Right lobe of liver (tissue), 6 donors: ENCODE measurements at regions not wholly inside any gene's neighbourhood (a gene's known extent, or its start where the extent isn't known, plus 50 kb on each side); places are given as distances from the start of the nearest gene placed in this dataset.

ENCODE experiments used
- ATAC-seq, 4 donors: fragments of 200-7000 bp; cut with Tn5 transposase; one replicate each; pipeline ENCODE4 v1.9.1; 2020; ENCODE audit warnings: mild to moderate bottlenecking in 4 of 4, moderate library complexity in 4 of 4
- DNase-seq, 3 donors: peaks; one replicate each; pipeline ENCODE4 v3.0.0-alpha.2; 2020
- H3K27ac ChIP-seq, 3 donors: fragments of 200-600 bp; one replicate each; pipeline ENCODE4 v1.8.0; 2022
- H3K27me3 ChIP-seq, 2 donors: fragments of 200-600 bp; one replicate each; pipeline ENCODE4 v1.8.0; 2022
- H3K36me3 ChIP-seq, 4 donors: fragments of 200-600 bp; sonication (generic) in 1 of 4; one replicate each; pipeline versions ENCODE4 v1.5.1 to v1.8.0; 2017 to 2022; ENCODE audit warnings: control low read depth in 1 of 4
- H3K4me1 ChIP-seq, 4 donors: fragments of 200-600 bp; sonication (generic) in 1 of 4; one replicate each; pipeline versions ENCODE4 v1.5.1 to v1.8.0; 2017 to 2022; ENCODE audit warnings: control low read depth in 1 of 4
- H3K4me3 ChIP-seq, 3 donors: fragments of 200-600 bp; one replicate each; pipeline ENCODE4 v1.8.0; 2022
- H3K9me3 ChIP-seq, 4 donors: fragments of 200-600 bp; sonication (generic) in 1 of 4; one replicate each; pipeline versions ENCODE4 v1.5.1 to v1.8.0; 2017 to 2022; ENCODE audit warnings: control low read depth in 1 of 4
- POLR2A ChIP-seq: fragments of 450-650 bp; IDR thresholded peaks from one replicate; pipeline ENCODE4 v1.6.1; 2017; ENCODE audit warnings: antibody characterized with exemption, mild to moderate bottlenecking
- WGBS: methylation state at CpG from one replicate; pipeline ENCODE4 v1.1.6; 2018; ENCODE audit warnings: low coverage, low lambda C conversion rate; ENCODE audit not compliant: insufficient coverage; ENCODE audit errors: missing lambda C conversion rate; 5-methylcytosine and 5-hydroxymethylcytosine counted together
- intact Hi-C, 2 donors: fragments of 100-400 bp; cut with DNase I; formaldehyde crosslinking; loops; one replicate each; pipeline versions ENCODE4 v1.11.2 to v1.14.1; 2022
- TF ChIP-seq, protein P1 (sequence below), 4 donors: fragments of 200-600 bp in 3 of 4; fragments of 450-650 bp in 1 of 4; IDR thresholded peaks; one replicate each; pipeline versions ENCODE4 v1.5.1 to v1.8.0; 2016 to 2022; ENCODE audit warnings: antibody characterized with exemption in 4 of 4, mild to moderate bottlenecking in 2 of 4
- donor health status: DM: no; HTN: yes; CAD: no.
- donor health status: DM: no; HTN: no; CAD: no.
- donor health status: DM: no; HTN: no; CAD: no.
- donor health status: DM: no; HTN: yes; CAD: no.
- donor health status: DM: no; HTN: yes; CAD: no.

DNA sequence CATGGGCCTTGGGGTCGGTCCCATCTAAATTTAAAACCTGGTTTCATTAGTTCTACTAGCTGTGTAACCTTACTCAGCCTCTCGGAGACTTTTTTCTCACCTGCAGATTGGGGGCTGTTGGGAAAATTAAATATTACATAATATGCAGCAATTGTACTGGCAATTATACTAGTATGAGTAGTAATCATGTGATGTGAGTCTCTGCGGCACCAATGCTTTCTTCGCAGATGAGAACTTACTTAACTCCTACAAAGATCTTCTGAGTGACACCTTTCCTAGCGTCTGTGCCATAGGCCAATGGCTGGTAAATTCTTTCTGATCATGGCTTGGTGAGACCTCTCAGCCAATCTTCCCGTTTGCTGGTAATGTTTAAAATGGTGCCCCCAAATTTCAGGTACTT lies 391.3 kb downstream of the NXPE2 start:
- 73% methylated on average over 5 of the region's 6 CpGs for WGBS

DNA sequence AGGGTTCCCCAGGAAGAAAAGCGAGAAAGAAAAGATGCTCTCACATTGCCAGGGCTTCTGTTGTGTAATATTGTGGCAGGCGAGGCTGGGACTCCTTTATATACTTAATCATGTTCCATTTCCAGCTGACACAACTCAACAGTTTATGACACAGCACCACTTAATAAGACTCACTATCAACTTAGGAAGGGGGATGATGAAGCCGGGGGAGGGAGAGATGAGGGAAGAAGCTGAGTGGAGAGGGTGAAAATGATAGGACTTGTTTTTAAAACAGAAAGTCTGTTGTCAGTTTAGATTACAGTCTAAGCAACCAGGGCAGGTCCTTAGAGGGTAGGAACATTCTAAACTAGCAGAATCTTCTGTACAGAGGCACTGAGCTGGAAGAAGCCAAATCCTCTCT lies 397.0 kb downstream of the NXPE2 start:
- ATAC-seq = no peak
- H3K4me1 ChIP-seq = no peaks in the 10 kb centered on the region

More for the DNA sequence above, 391.3 kb downstream of the NXPE2 start:
- no peak for TF ChIP-seq POLR2A
- TF ChIP-seq, protein P1, sequence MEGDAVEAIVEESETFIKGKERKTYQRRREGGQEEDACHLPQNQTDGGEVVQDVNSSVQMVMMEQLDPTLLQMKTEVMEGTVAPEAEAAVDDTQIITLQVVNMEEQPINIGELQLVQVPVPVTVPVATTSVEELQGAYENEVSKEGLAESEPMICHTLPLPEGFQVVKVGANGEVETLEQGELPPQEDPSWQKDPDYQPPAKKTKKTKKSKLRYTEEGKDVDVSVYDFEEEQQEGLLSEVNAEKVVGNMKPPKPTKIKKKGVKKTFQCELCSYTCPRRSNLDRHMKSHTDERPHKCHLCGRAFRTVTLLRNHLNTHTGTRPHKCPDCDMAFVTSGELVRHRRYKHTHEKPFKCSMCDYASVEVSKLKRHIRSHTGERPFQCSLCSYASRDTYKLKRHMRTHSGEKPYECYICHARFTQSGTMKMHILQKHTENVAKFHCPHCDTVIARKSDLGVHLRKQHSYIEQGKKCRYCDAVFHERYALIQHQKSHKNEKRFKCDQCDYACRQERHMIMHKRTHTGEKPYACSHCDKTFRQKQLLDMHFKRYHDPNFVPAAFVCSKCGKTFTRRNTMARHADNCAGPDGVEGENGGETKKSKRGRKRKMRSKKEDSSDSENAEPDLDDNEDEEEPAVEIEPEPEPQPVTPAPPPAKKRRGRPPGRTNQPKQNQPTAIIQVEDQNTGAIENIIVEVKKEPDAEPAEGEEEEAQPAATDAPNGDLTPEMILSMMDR (IDR thresholded peaks at IDR 0.05) = no peak
- intact Hi-C loops = no loop called here
- Histone ChIP-seq H3K9me3 (no peaks in the 10 kb centered on the region), H3K4me1 (no peaks in the 10 kb centered on the region), H3K27me3 (no peaks in the 10 kb centered on the region), H3K36me3 (no peaks in the 10 kb centered on the region), H3K27ac (no peak overlapping the region), H3K4me3 (no peak overlapping the region)
- ATAC-seq (no peak), DNase-seq (no peak)

DNA sequence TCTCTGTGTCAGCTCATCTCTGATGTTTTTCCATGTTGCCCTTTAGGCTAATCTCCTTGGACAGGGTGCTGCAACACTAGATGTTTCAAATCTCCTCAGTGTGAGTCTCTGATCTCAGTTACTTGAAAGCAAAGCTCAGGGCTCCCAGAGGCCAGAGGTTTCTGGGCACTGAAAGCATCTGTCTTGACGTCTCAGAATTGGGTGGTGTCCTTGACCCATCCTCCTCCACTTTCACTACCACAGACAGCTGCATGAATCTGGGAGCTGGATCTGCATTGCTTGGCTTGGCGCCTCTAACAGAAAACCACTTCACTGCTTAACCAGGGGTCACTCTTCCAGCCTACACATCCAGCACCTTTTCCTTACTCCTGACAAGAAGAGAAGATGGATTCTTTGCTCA lies 399.4 kb downstream of the NXPE2 start:
- WGBS = 41% methylated on average over 2 of the region's 2 CpGs
- Histone ChIP-seq H3K27me3 (no peaks in the 10 kb centered on the region), H3K36me3 (no peaks in the 10 kb centered on the region), H3K9me3 (no peaks in the 10 kb centered on the region), H3K27ac (no peak overlapping the region), H3K4me1 (no peaks in the 10 kb centered on the region), H3K4me3 (no peak overlapping the region)
- DNase-seq (no peak), ATAC-seq (no peak)
- TF ChIP-seq, protein P1 (IDR thresholded peaks at IDR 0.05) = no peak
- TF ChIP-seq POLR2A = no peak
- intact Hi-C loops = no loop called here

More for the DNA sequence above, 397.0 kb downstream of the NXPE2 start:
- WGBS = 35% methylated on average over 3 of the region's 3 CpGs
- Histone ChIP-seq H3K36me3 (no peaks in the 10 kb centered on the region), H3K9me3 (no peaks in the 10 kb centered on the region), H3K4me3 (no peak overlapping the region), H3K27ac (no peak overlapping the region), H3K27me3 (no peaks in the 10 kb centered on the region)
- TF ChIP-seq, protein P1 (IDR thresholded peaks at IDR 0.05) = no peak
- TF ChIP-seq POLR2A = no peak
- DNase-seq = no peak
- intact Hi-C loops = no loop called here

DNA sequence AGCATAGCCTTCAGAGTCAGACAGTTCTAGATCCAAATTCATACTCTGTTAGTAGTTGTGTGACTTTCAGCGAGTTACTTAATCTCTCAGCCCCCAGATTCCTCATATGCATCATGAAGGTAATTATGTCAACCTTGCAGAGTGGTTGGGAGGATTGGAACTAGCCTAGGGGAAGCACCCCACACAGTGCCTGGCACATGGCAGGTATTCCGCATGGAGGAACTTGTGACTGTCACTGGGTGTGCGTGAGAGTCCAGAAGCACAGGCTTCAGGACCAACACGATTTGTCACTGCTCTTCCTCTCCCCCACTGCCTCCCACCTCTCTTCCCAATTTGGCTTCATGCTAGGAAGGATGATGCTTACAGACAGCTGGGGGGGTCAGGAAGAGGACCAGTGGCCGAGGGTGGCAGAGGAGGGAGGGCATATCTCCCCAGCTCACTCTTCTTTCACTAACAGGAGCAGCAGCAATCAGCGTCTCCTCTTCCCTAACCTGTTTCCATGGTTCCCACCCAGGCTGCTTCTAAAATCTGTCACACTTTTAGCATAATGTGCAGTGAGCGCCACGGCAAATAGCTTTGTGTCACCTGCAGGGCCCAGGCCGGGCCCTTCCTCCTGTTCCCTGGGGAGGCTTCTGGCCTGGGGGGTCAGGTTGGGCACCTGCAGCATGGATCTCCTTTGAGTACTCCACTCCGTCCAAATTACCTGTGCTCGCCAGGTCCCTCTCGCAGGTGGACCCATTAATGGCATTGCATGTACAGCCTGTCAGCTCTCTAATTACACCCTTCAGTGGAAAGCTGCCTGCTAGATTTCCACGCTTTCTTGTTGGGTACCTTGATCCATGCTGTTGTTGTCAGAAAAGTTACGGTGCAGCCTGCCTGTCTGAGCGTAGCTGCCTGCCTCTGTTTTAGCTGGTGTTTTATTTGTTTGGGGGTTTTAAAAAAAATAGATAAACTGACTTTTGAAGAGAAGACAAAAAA lies 400.4 kb downstream of the NXPE2 start:
- H3K9me3 ChIP-seq = no peaks in the 10 kb centered on the region
- H3K36me3 ChIP-seq = no peaks in the 10 kb centered on the region
- TF ChIP-seq, protein P1 (IDR thresholded peaks at IDR 0.05) = no peak
- TF ChIP-seq POLR2A = no peak
- DNase-seq = no peak
- no peak for ATAC-seq
- no peak overlapping the region for H3K27ac ChIP-seq
- H3K27me3 ChIP-seq = no peaks in the 10 kb centered on the region
- H3K4me1 ChIP-seq = no peaks in the 10 kb centered on the region
- no peak overlapping the region for H3K4me3 ChIP-seq
- WGBS = 61% methylated on average over 14 of the region's 15 CpGs
- intact Hi-C loops = no loop called here
